ENCODE measurements at regions not wholly inside any gene's neighbourhood (a gene's known extent, or its start where the extent isn't known, plus 50 kb on each side); places are given as distances from the start of the nearest gene placed in this dataset.

DNA sequence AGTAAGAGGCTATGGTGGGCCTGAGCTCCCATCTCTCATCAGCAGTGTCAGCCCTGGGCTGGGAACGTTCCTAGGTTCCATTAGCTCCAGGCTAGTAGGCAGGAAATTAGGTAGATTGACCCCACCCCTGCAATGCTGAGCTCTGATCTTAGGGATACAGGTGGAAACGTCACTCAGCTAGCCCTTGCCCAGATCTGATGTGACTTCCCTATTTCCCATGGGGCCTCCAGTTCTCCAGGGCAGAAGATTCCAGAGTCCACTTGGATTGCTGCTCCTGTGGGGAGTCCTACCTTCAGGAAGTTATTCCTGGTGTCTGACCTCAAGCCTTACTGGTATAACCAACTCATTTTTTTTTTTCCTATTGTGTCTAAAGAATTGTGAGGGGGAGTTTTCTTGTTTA lies 81.1 kb downstream of the EFNB1 start:
- Histone ChIP-seq H3K36me3 (no peaks in the 10 kb centered on the region), H3K9me3 (no peaks in the 10 kb centered on the region), H3K27ac (no peak overlapping the region), H3K4me3 (no peak overlapping the region), H3K4me1 (no peaks in the 10 kb centered on the region), H3K27me3 (no peaks in the 10 kb centered on the region)
- intact Hi-C loops (cut with DNase I) = no loop called here
- ATAC-seq = no peak
- TF ChIP-seq, protein P1, sequence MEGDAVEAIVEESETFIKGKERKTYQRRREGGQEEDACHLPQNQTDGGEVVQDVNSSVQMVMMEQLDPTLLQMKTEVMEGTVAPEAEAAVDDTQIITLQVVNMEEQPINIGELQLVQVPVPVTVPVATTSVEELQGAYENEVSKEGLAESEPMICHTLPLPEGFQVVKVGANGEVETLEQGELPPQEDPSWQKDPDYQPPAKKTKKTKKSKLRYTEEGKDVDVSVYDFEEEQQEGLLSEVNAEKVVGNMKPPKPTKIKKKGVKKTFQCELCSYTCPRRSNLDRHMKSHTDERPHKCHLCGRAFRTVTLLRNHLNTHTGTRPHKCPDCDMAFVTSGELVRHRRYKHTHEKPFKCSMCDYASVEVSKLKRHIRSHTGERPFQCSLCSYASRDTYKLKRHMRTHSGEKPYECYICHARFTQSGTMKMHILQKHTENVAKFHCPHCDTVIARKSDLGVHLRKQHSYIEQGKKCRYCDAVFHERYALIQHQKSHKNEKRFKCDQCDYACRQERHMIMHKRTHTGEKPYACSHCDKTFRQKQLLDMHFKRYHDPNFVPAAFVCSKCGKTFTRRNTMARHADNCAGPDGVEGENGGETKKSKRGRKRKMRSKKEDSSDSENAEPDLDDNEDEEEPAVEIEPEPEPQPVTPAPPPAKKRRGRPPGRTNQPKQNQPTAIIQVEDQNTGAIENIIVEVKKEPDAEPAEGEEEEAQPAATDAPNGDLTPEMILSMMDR (IDR thresholded peaks at IDR 0.05) = no peak
- DNase-seq = no peak

DNA sequence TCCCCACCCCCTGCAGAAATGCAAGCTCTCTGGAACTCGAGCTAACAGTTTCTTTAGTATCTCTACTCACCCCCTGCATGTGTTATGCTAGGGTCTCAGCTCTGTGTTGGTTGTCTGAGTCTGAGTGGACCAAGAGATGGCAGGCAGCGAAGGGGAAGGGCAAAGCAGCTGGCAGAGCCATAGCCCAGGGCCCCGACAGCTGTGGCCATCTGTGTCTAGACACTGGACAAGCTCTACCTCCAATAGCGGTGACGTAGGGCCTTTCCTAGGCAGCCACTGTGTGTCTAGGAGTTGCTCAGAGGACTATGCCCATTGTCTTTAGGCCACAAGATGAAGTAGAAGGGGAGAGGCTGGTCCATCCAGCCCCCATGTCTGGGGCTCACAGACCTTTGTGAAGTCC lies 79.2 kb downstream of the EFNB1 start:
- no peak for ATAC-seq
- intact Hi-C loops (cut with DNase I) = no loop called here
- no peak for DNase-seq
- no peaks in the 10 kb centered on the region for H3K4me1 ChIP-seq
- H3K27ac ChIP-seq = no peak overlapping the region
- no peaks in the 10 kb centered on the region for H3K36me3 ChIP-seq
- no peaks in the 10 kb centered on the region for H3K9me3 ChIP-seq
- H3K27me3 ChIP-seq = no peaks in the 10 kb centered on the region
- H3K4me3 ChIP-seq = no peak overlapping the region
- TF ChIP-seq, protein P1 (IDR thresholded peaks at IDR 0.05) = no peak

DNA sequence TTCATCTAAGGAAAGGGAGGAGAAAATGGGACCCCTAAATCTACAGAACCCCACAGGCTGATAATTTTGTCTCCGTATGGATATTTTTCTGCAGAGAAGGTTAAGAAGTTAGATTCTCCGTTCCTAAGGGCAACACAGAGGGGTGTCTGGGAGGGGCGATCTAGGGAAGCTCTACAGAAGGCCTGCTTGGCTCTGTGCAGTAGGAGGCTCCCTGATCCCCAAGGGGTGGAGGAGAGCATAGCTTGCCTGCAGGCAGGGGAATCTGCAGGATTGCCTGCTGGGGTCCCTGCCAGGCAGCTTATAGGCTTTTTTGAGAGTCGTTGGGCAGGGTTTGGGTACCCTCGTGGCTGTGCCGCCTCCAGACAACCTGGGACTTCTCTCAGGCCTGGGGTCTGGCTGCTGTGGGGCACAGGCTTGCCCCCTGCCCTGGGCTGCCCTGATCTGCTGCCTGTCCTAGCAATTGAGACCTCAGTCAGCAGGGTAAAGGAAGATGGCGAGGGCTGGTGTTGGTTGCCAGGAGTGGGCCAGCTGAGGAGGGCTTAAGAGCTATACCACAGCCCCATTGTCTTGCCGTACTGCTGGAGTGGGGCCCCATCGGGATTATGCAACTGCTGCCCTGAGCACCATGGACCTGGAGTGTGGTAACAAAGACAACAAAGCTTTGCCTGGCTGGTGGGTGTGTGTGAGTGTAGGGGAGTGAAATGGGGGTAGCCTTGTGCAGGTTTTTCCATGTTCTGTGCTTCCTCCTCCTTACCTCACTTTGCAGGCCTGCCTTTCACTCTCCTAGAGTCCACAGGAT lies 74.1 kb downstream of the EFNB1 start:
- no peaks in the 10 kb centered on the region for H3K9me3 ChIP-seq
- H3K4me3 ChIP-seq = no peak overlapping the region
- H3K4me1 ChIP-seq = no peaks in the 10 kb centered on the region
- DNase-seq = no peak
- intact Hi-C loops (cut with DNase I) = no loop called here
- H3K36me3 ChIP-seq = no peaks in the 10 kb centered on the region
- no peaks in the 10 kb centered on the region for H3K27me3 ChIP-seq
- no peak overlapping the region for H3K27ac ChIP-seq
- TF ChIP-seq, protein P1 (IDR thresholded peaks at IDR 0.05) = no peak
- ATAC-seq = no peak

DNA sequence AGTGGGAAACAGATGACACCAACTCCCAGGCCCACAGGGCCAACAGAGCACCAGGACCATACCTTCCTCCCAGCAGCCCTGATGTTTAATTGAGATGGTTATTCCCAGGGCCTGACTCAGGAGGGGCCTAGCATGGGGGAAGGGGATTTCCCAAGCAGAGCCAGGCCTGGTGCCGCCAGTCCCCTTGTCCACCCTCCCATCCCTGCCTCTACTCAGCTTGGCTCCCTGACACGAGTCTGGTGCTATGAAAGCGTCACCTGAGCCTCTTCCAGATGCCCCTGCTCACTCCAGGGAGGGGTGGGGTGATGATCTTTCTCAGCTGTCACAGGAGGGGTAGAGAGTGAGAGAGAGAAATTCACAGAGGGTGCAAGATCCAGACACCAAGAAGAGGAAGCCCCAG lies 72.7 kb downstream of the EFNB1 start:
- intact Hi-C loops (cut with DNase I) = no loop called here
- H3K9me3 ChIP-seq = no peaks in the 10 kb centered on the region
- no peaks in the 10 kb centered on the region for H3K27me3 ChIP-seq

DNA sequence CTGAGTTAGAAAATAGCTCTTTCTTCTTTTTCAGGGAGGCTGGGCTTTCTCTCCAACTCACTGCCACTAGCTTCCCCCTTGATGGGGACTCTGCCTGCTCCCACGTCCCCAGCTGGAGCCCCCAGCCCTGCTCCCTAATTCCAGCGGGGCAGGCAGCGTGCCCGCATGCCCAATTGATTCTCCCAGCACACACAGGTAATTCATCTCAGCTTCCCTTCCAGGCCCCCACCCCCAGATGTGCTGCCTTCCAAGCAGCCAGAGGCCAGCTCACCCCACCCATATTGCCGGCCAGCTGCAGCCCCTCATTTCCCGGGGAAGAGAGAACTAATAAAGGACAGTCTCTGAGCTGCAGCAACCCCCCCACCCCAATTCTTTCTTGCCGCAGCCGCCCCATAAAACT lies 69.8 kb downstream of the EFNB1 start:
- intact Hi-C loops (cut with DNase I) = no loop called here
- H3K36me3 ChIP-seq = no peaks in the 10 kb centered on the region
- peaks cover 13% of the 10 kb centered on the region for H3K4me1 ChIP-seq
- TF ChIP-seq, protein P1 (IDR thresholded peaks at IDR 0.05) = no peak
- DNase-seq (no peak), ATAC-seq (no peak)
- no peak overlapping the region for H3K27ac ChIP-seq
- H3K9me3 ChIP-seq = no peaks in the 10 kb centered on the region
- no peak overlapping the region for H3K4me3 ChIP-seq
- no peaks in the 10 kb centered on the region for H3K27me3 ChIP-seq

More for the DNA sequence above, 72.7 kb downstream of the EFNB1 start:
- TF ChIP-seq, protein P1 (IDR thresholded peaks at IDR 0.05) = no peak
- ATAC-seq (no peak), DNase-seq (no peak)
- Histone ChIP-seq H3K27ac (no peak overlapping the region), H3K4me1 (no peaks in the 10 kb centered on the region), H3K36me3 (no peaks in the 10 kb centered on the region), H3K4me3 (no peak overlapping the region)

All from upper lobe of right lung (tissue), 1 donor.